HFFc6 (cell line): ENCODE measurements at regions not wholly inside any gene's neighbourhood (a gene's known extent, or its start where the extent isn't known, plus 50 kb on each side); places are given as distances from the start of the nearest gene placed in this dataset.

Experiments used
- DNase-seq: peaks from one replicate; pipeline ENCODE4 v3.0.0-alpha.2; 2018
- H3K27ac Mint-ChIP-seq: 2 replicates; pipeline ENCODE4 v1.8.0; 2020; ENCODE audit warnings: mild to moderate bottlenecking, mixed read lengths
- H3K27me3 Mint-ChIP-seq: 2 replicates; pipeline ENCODE4 v1.8.0; 2021; ENCODE audit warnings: mild to moderate bottlenecking, moderate library complexity, mixed read lengths; ENCODE audit not compliant: insufficient read depth
- H3K36me3 Mint-ChIP-seq: 2 replicates; pipeline ENCODE4 v1.8.0; 2021; ENCODE audit warnings: low read depth, mixed read lengths
- H3K4me1 Mint-ChIP-seq: 2 replicates; pipeline ENCODE4 v1.8.0; 2020; ENCODE audit warnings: low read depth, mixed read lengths
- H3K4me3 Mint-ChIP-seq: 2 replicates; pipeline ENCODE4 v1.8.0; 2020; ENCODE audit warnings: mild to moderate bottlenecking, moderate library complexity, mixed read lengths
- H3K9me3 Mint-ChIP-seq: 2 replicates; pipeline ENCODE4 v1.8.0; 2020; ENCODE audit warnings: mild to moderate bottlenecking, mixed read lengths
- TF ChIP-seq, protein P1 (sequence below): fragments of 200-600 bp; sonication (generic); IDR thresholded peaks from 2 replicates; pipeline ENCODE4 v1.5.0; 2021; ENCODE audit warnings: antibody characterized with exemption, mild to moderate bottlenecking

- no peak for DNase-seq
- Mint-ChIP-seq H3K9me3 (no peaks in the 10 kb centered on the region), H3K27ac (no peak overlapping the region), H3K27me3 (no peaks in the 10 kb centered on the region), H3K4me1 (no peaks in the 10 kb centered on the region), H3K4me3 (no peak overlapping the region), H3K36me3 (no peaks in the 10 kb centered on the region)
- TF ChIP-seq, protein P1, sequence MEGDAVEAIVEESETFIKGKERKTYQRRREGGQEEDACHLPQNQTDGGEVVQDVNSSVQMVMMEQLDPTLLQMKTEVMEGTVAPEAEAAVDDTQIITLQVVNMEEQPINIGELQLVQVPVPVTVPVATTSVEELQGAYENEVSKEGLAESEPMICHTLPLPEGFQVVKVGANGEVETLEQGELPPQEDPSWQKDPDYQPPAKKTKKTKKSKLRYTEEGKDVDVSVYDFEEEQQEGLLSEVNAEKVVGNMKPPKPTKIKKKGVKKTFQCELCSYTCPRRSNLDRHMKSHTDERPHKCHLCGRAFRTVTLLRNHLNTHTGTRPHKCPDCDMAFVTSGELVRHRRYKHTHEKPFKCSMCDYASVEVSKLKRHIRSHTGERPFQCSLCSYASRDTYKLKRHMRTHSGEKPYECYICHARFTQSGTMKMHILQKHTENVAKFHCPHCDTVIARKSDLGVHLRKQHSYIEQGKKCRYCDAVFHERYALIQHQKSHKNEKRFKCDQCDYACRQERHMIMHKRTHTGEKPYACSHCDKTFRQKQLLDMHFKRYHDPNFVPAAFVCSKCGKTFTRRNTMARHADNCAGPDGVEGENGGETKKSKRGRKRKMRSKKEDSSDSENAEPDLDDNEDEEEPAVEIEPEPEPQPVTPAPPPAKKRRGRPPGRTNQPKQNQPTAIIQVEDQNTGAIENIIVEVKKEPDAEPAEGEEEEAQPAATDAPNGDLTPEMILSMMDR: no peak
Observed at GRCh38 chrX:78213331-78213730, 73.9 kb upstream of the TAF9B start.

DNA sequence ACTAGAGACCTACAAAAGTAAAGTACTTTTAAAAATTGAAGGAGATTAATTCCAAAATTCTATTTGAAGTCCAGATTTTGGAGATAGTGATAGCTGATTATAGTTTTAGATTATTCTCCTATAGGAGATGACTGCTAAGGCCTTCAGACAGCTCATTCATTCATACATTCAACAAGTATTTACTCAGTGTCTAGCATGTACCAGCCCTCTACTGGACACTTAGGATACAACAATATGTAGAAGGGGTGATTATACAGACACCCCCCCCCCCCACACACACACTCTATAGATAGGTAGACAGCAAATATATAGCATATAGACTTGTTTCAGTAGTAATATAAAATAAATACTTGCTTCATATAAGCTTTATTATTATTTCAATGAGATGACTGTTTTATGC, 60.4 kb upstream of the TAF9B start:
- H3K9me3 Mint-ChIP-seq: no peaks in the 10 kb centered on the region
- TF ChIP-seq, protein P1: peak; percentile 39
- H3K27me3 Mint-ChIP-seq: no peaks in the 10 kb centered on the region
- H3K4me1 Mint-ChIP-seq: no peaks in the 10 kb centered on the region
- H3K4me3 Mint-ChIP-seq: no peak overlapping the region
- no peak for DNase-seq
- H3K27ac Mint-ChIP-seq: no peak overlapping the region
- H3K36me3 Mint-ChIP-seq: no peaks in the 10 kb centered on the region
